Activated T-cell treated with anti-CD3 and anti-CD28 coated beads, Interleukin-2, amount 50 U/mL, for 72 hours (primary cell): ENCODE measurements at regions not wholly inside any gene's neighbourhood (a gene's known extent, or its start where the extent isn't known, plus 50 kb on each side); places are given as distances from the start of the nearest gene placed in this dataset.
"Not testable (repeated sequence)": the region's sequence is repeated elsewhere in the genome, so short reads cannot be mapped to it uniquely, and the experiment has no call there.

Experiments used
- ATAC-seq, 2 donors: fragments of 150-1000 bp; cut with Tn5 transposase; replicated peaks in 1 of 2; 2 replicates each; pipeline ENCODE4 v1.10.0; 2021; ENCODE audit warnings: moderate library complexity in 2 of 2, mild to moderate bottlenecking in 1 of 2
- DNase-seq, 2 donors: peaks; one replicate each; pipeline ENCODE4 v3.0.0; 2021 to 2022; ENCODE audit warnings: mixed read lengths in 1 of 2
- H3K27ac Mint-ChIP-seq: one replicate; pipeline ENCODE4 v1.8.0; 2022; ENCODE audit warnings: mild to moderate bottlenecking, moderate library complexity, mixed read lengths
- H3K27me3 Mint-ChIP-seq: one replicate; pipeline ENCODE4 v1.8.0; 2022; ENCODE audit warnings: low read depth, mixed read lengths
- H3K36me3 Mint-ChIP-seq, 2 donors: one replicate each; pipeline ENCODE4 v1.8.0; 2022; ENCODE audit warnings: mixed read lengths in 2 of 2, mild to moderate bottlenecking in 1 of 2; ENCODE audit not compliant: insufficient read depth in 2 of 2
- H3K4me1 Mint-ChIP-seq: one replicate; pipeline ENCODE4 v1.8.0; 2022; ENCODE audit warnings: low read depth, mixed read lengths
- H3K4me3 Mint-ChIP-seq, 2 donors: one replicate each; pipeline ENCODE4 v1.8.0; 2022; ENCODE audit warnings: mild to moderate bottlenecking in 2 of 2, mixed read lengths in 2 of 2, moderate library complexity in 2 of 2
- H3K9me3 Mint-ChIP-seq, 2 donors: one replicate each; pipeline ENCODE4 v1.8.0; 2022; ENCODE audit warnings: mixed read lengths in 2 of 2

DNA sequence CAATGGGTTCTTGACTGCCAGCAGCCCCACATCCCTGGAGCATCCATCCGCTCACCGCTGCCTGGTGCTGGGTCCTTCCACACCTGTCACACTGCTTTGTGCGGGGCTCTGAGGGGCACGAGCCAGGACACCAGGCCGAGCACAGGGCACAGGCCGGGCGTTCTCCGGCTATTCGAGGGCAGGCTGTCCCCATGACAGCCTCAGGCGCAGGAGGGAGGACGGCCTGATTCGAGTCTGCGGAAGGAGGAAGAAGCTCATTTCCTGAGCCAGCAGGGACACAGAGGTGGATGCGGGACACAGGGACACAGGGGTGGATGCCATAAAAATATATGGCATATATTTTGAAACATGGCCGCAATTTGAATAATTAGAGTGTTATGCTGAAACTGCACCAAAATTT, 76.9 kb upstream of the ZNG1F start:
- not testable (repeated sequence) for H3K36me3 Mint-ChIP-seq, DNase-seq, H3K4me1 Mint-ChIP-seq, H3K27me3 Mint-ChIP-seq, H3K9me3 Mint-ChIP-seq, H3K27ac Mint-ChIP-seq, H3K4me3 Mint-ChIP-seq, ATAC-seq

DNA sequence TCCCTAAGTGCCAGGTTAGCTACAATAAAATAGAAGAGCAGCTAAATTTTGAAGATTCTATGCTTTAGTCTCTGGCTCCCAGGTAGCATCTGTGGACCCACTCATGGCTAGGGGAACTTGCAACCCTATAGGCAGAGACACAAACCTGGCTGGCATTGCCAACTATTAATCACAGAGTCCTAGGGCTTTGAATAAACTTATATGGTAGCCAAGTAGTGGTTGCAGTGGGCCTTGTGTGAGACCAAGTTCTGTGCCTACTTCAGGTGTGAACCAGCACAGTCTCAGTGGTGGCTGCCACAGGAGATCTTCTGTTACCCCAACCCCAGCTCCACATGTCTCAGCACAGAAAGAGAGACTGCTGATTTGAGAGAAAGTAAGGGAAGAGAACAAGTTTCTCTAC, 62.9 kb upstream of the ZNG1F start:
- H3K4me1 Mint-ChIP-seq, H3K27me3 Mint-ChIP-seq, H3K4me3 Mint-ChIP-seq, H3K36me3 Mint-ChIP-seq, ATAC-seq, DNase-seq, H3K27ac Mint-ChIP-seq: not testable (repeated sequence)
- peaks cover 9 to 15% of the 10 kb centered on the region in 2 donors for H3K9me3 Mint-ChIP-seq

DNA sequence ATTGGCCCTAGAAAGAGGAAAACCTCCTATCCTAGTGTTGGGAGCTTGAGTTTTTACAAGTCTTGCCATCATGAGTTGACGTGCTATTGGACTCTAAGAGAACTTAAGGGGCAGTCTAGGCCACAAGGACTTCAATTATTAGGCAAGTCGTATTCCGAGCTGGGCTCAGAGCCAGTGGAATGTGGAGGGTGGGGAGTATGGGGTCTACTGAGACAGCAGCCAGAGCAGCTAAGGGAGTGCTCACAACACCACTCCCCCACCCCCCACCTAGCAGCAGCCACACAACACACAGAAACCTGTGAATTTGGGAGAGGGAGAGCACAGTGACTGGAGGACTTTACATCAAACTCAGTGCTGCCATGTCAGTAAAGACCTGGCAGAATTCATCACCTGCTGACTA, 62.0 kb upstream of the ZNG1F start:
- H3K27ac Mint-ChIP-seq, H3K4me3 Mint-ChIP-seq, ATAC-seq, H3K4me1 Mint-ChIP-seq, H3K27me3 Mint-ChIP-seq, DNase-seq, H3K36me3 Mint-ChIP-seq: not testable (repeated sequence)
- peaks cover 9 to 15% of the 10 kb centered on the region in 2 donors for H3K9me3 Mint-ChIP-seq

DNA sequence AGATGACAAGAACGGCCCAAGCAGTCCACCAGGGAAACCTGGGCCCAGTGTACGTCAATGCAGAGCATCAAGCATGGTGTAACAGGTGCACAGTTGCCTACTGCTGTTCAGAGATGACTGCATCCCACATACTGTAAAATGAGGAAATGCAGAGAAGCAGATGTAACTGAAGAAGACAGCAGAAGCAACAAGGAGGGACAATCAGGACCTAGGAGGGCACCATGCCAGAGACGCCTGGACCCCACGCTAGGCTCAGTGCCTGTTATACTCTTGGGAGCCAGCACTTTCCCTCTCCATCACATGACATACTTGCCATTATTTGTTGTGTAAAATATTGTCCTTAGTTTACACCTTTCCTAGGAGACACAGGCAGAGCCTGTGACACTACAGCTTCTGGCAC, 57.6 kb upstream of the ZNG1F start:
- not testable (repeated sequence) for H3K4me1 Mint-ChIP-seq, DNase-seq, H3K4me3 Mint-ChIP-seq, H3K27ac Mint-ChIP-seq, H3K36me3 Mint-ChIP-seq, ATAC-seq, H3K27me3 Mint-ChIP-seq
- peaks cover 12 to 13% of the 10 kb centered on the region in 2 donors for H3K9me3 Mint-ChIP-seq
